ENCODE measurements at regions not wholly inside any gene's neighbourhood (a gene's known extent, or its start where the extent isn't known, plus 50 kb on each side); places are given as distances from the start of the nearest gene placed in this dataset.

GRCh38 chr4:135123632-135124031, 922.0 kb upstream of the PABPC4L start:
- TF ChIP-seq POLR2AphosphoS5 (IDR thresholded peaks at IDR 0.05; ENCODE audit: borderline replicate concordance, low read depth, low read length): no peak
- TF ChIP-seq EZH2 (IDR thresholded peaks at IDR 0.05): no peak

Data from SK-N-MC (cell line).